Neural crest cell (in vitro differentiated cells): ENCODE measurements at regions not wholly inside any gene's neighbourhood (a gene's known extent, or its start where the extent isn't known, plus 50 kb on each side); places are given as distances from the start of the nearest gene placed in this dataset.

Source experiments
- DNase-seq: peaks from one replicate; pipeline ENCODE4 v3.0.0; 2021; ENCODE audit warnings: low read depth, mixed read lengths, low spot score
- H3K27ac Mint-ChIP-seq: one replicate; pipeline ENCODE4 v1.8.0; 2021; ENCODE audit warnings: mild to moderate bottlenecking, mixed read lengths; ENCODE audit not compliant: unreplicated experiment
- H3K27me3 Mint-ChIP-seq: 2 replicates; pipeline ENCODE4 v1.8.0; 2021; ENCODE audit warnings: low read depth, mild to moderate bottlenecking, mixed read lengths
- H3K36me3 Mint-ChIP-seq: 2 replicates; pipeline ENCODE4 v1.8.0; 2021; ENCODE audit warnings: low read depth, mild to moderate bottlenecking, mixed read lengths
- H3K4me1 Mint-ChIP-seq: 2 replicates; pipeline ENCODE4 v1.8.0; 2021; ENCODE audit warnings: mixed read lengths
- H3K4me3 Mint-ChIP-seq: one replicate; pipeline ENCODE4 v1.8.0; 2021; ENCODE audit warnings: mild to moderate bottlenecking, mixed read lengths
- H3K9me3 Mint-ChIP-seq: 2 replicates; pipeline ENCODE4 v1.8.0; 2021; ENCODE audit warnings: mixed read lengths
- TF ChIP-seq, protein P1 (sequence below): fragments of 200-600 bp; sonication (generic); conservative IDR thresholded peaks from 2 replicates; pipeline ENCODE4 v1.5.0; 2021; ENCODE audit warnings: antibody characterized with exemption, mild to moderate bottlenecking

DNA sequence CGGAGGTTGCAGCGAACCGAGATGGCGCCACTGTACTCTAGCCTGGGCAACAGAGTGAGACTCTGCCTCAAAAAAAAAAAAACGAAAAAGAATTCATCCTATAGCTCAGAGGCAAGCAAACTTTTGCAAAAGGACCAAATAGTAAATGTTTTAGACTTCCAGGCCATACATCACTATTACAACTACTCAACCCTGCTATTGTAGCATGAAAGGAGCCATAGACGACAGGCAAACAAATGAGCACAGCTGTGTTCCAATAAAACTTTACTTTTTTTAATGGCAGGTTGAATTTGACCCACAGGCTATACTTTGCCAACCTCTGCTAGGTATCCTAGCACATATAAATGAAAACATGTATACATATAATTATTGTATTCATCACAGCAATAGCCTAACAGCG lies 58.9 kb upstream of the SLC30A5 start:
- H3K4me1 Mint-ChIP-seq: peaks cover 5% of the 10 kb centered on the region
- no peaks in the 10 kb centered on the region for H3K9me3 Mint-ChIP-seq
- H3K36me3 Mint-ChIP-seq: no peaks in the 10 kb centered on the region
- H3K4me3 Mint-ChIP-seq: no peak overlapping the region
- no peak overlapping the region for H3K27ac Mint-ChIP-seq
- TF ChIP-seq, protein P1, sequence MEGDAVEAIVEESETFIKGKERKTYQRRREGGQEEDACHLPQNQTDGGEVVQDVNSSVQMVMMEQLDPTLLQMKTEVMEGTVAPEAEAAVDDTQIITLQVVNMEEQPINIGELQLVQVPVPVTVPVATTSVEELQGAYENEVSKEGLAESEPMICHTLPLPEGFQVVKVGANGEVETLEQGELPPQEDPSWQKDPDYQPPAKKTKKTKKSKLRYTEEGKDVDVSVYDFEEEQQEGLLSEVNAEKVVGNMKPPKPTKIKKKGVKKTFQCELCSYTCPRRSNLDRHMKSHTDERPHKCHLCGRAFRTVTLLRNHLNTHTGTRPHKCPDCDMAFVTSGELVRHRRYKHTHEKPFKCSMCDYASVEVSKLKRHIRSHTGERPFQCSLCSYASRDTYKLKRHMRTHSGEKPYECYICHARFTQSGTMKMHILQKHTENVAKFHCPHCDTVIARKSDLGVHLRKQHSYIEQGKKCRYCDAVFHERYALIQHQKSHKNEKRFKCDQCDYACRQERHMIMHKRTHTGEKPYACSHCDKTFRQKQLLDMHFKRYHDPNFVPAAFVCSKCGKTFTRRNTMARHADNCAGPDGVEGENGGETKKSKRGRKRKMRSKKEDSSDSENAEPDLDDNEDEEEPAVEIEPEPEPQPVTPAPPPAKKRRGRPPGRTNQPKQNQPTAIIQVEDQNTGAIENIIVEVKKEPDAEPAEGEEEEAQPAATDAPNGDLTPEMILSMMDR: no peak
- H3K27me3 Mint-ChIP-seq: no peaks in the 10 kb centered on the region
- no peak for DNase-seq

DNA sequence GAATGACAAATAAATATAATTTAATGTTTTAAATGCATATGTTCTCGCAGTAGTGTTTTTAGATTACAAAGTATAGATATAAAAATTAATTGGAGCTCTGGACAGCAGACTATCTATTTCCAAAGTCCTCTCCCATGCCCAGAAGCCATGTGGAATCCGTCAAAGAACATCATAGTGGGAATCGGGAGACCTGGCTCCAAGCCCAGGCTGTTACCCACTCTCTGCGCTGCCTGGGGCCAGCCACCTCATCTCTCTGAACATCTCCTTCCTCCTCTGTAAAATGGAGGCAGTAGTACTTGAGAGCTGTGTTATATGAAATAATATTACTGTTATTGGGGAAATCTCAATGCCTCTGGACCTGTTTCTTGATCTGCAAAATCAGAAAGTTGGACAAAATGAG lies 58.1 kb upstream of the SLC30A5 start:
- peaks cover 4% of the 10 kb centered on the region for H3K4me1 Mint-ChIP-seq
- TF ChIP-seq, protein P1: no peak
- H3K27ac Mint-ChIP-seq: no peak overlapping the region
- no peak overlapping the region for H3K4me3 Mint-ChIP-seq
- H3K27me3 Mint-ChIP-seq: no peaks in the 10 kb centered on the region
- H3K9me3 Mint-ChIP-seq: no peaks in the 10 kb centered on the region
- DNase-seq: no peak
- H3K36me3 Mint-ChIP-seq: no peaks in the 10 kb centered on the region

DNA sequence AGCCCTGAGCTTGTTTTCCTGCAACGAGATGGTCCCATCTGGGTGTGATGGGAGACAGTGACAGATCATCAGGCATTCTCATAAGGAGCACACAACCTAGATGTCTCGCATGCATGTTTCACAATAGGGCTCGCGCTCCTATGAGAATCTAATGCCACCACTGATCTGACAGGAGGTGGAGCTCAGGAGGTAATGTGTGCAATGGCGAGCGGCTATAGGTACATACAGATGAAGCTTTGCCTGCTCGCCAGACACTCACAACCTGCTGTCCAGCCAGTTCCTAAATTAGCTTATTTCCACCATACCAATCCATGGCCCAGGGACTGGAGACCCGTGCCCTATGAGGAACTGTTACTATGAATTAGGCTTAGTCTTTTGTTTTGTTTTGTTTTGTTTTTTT lies 55.3 kb upstream of the SLC30A5 start:
- Mint-ChIP-seq H3K4me1 (peaks cover 12% of the 10 kb centered on the region), H3K9me3 (no peaks in the 10 kb centered on the region), H3K4me3 (no peak overlapping the region), H3K36me3 (no peaks in the 10 kb centered on the region), H3K27me3 (no peaks in the 10 kb centered on the region), H3K27ac (no peak overlapping the region)
- TF ChIP-seq, protein P1: no peak
- DNase-seq: no peak

- Mint-ChIP-seq H3K36me3 (no peaks in the 10 kb centered on the region), H3K4me1 (peaks cover 14% of the 10 kb centered on the region), H3K27me3 (no peaks in the 10 kb centered on the region), H3K9me3 (no peaks in the 10 kb centered on the region), H3K27ac (no peak overlapping the region), H3K4me3 (no peak overlapping the region)
- TF ChIP-seq, protein P1: no peak
- no peak for DNase-seq
Observed at GRCh38 chr5:69039829-69040228, 54.0 kb upstream of the SLC30A5 start.

GRCh38 chr5:69042500-69042899 lies 51.3 kb upstream of the SLC30A5 start:
- Mint-ChIP-seq H3K36me3 (no peaks in the 10 kb centered on the region), H3K27ac (no peak overlapping the region), H3K27me3 (no peaks in the 10 kb centered on the region), H3K4me1 (peaks cover 15% of the 10 kb centered on the region), H3K9me3 (no peaks in the 10 kb centered on the region), H3K4me3 (peak overlapping the region; percentile 86)
- TF ChIP-seq, protein P1: no peak
- no peak for DNase-seq
